Stomach (tissue), 8 donors: ENCODE measurements at regions not wholly inside any gene's neighbourhood (a gene's known extent, or its start where the extent isn't known, plus 50 kb on each side); places are given as distances from the start of the nearest gene placed in this dataset.

Experiments used
- DNase-seq, 2 donors: peaks; one replicate each; pipeline versions ENCODE4 v3.0.0 to v3.0.0-alpha.2; 2013 to 2019
- H3K27ac ChIP-seq, 5 donors: fragments of 200-600 bp in 4 of 5; sonication (generic) in 4 of 5; one replicate each; pipeline ENCODE4 v1.5.1; 2013 to 2019; ENCODE audit warnings: mild to moderate bottlenecking in 1 of 5, moderate library complexity in 1 of 5
- H3K27me3 ChIP-seq, 3 donors: fragments of 200-600 bp; sonication (generic); one replicate each; pipeline ENCODE4 v1.5.1; 2017 to 2019; ENCODE audit warnings: mixed run types in 1 of 3
- H3K36me3 ChIP-seq, 4 donors: fragments of 200-600 bp; sonication (generic); 1 replicate in 3 of 4; 2 replicates in 1 of 4; pipeline ENCODE4 v1.5.1; 2016 to 2019
- H3K4me1 ChIP-seq, 4 donors: fragments of 200-600 bp; sonication (generic); one replicate each; pipeline ENCODE4 v1.5.1; 2016 to 2019
- H3K4me3 ChIP-seq, 4 donors: fragments of 200-600 bp; sonication (generic) in 3 of 4; one replicate each; pipeline ENCODE4 v1.5.1; 2016 to 2019; ENCODE audit warnings: mild to moderate bottlenecking in 1 of 4
- H3K9me3 ChIP-seq, 4 donors: fragments of 200-600 bp; sonication (generic); one replicate each; pipeline ENCODE4 v1.5.1; 2016 to 2019
- CTCF ChIP-seq, 7 experiments: fragments of 450-650 bp in 4 of 7; fragments of 200-600 bp in 3 of 7; sonication (generic) in 3 of 7; IDR thresholded peaks; one replicate each; pipeline ENCODE4 v1.5.1; 2016 to 2019; ENCODE audit warnings: antibody characterized with exemption in 7 of 7, control low read depth in 2 of 7, mild to moderate bottlenecking in 1 of 7
- EP300 ChIP-seq: sonication (generic); formaldehyde crosslinking; IDR thresholded peaks from one replicate; pipeline ENCODE4 v1.6.1; 2017; ENCODE audit warnings: antibody characterized with exemption
- POLR2A ChIP-seq, 4 donors: fragments of 450-650 bp; IDR thresholded peaks; one replicate each; pipeline ENCODE4 v1.6.1; 2016; ENCODE audit warnings: antibody characterized with exemption in 4 of 4, control low read depth in 2 of 4, mild to moderate bottlenecking in 1 of 4, moderate library complexity in 1 of 4
- POLR2AphosphoS5 ChIP-seq, 3 donors: sonication (generic); formaldehyde crosslinking; IDR thresholded peaks; one replicate each; pipeline ENCODE4 v1.6.1; 2016; ENCODE audit warnings: antibody characterized with exemption in 3 of 3
- WGBS, 5 donors: extraction: QIAGEN DNeasy Blood & Tissue Kit in 3 of 5; methylation state at CpG; one replicate each; pipeline versions ENCODE4 v1.1.5 to v1.1.7; 2013 to 2018; 5-methylcytosine and 5-hydroxymethylcytosine counted together
- intact Hi-C: fragments of 100-400 bp; cut with DNase I; formaldehyde crosslinking; loops from one replicate; pipeline ENCODE4 v1.15.1; 2023; ENCODE audit warnings: low total_unique reads
- donor health status: healthy with polysubstance abuse.
- donor health status: Bipolar disorder and iron deficiency.
- donor health status: healthy.

DNA sequence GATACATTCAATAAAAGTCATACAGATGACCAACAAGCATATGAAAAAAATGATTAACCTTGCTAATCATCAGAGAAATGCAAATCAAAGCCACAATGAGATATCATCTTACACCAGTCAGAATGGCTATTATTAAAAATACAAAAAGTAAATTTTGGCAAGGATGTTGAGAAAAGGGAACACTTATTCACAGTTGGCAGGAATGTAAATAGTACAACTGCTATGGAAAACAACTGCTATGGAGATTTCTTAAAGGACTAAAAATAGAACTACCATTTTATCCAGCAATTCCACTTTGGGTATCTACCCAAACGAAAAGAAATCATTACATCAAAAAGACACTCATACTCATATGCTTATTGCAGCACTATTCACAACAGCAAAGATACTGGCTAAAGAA lies 1121.8 kb downstream of the TBL1XR1 start:
- H3K27me3 ChIP-seq = no peaks in the 10 kb centered on the region
- no peak overlapping the region for H3K4me3 ChIP-seq
- DNase-seq = no peak
- H3K9me3 ChIP-seq = peaks cover 0 to 4% (median 0%) of the 10 kb centered on the region in 4 donors
- H3K36me3 ChIP-seq = no peaks in the 10 kb centered on the region
- H3K27ac ChIP-seq = no peak overlapping the region
- no peaks in the 10 kb centered on the region for H3K4me1 ChIP-seq
- 41 to 59% (median 53%) methylated on average over 1 of the region's 1 CpG for WGBS, 5 donors
- TF ChIP-seq EP300 (no peak), POLR2A (IDR thresholded peaks at IDR 0.05) (no peak), POLR2AphosphoS5 (IDR thresholded peaks at IDR 0.05) (no peak), CTCF (IDR thresholded peaks at IDR 0.05) (no peak)
- intact Hi-C loops = no loop called here

DNA sequence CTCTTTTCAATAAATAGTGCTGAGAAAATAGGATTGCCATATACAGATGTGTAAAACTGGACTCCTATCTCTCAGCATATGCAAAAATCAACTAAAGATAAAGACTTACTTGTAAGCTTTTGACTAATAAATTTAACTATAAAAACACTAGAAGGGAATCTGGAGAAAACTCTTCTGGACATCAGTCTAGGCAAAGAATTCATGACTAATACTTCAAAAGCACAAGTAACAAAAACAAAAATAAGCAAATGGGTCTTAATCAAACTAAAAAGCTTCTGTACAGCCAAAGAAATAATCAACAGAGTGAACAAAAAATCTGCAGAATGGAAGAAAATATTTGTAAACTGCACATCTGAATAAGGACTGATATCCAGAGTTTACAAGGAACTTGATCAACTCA lies 1122.2 kb downstream of the TBL1XR1 start:
- intact Hi-C loops = no loop called here
- H3K4me1 ChIP-seq = no peaks in the 10 kb centered on the region
- no peaks in the 10 kb centered on the region for H3K27me3 ChIP-seq
- H3K4me3 ChIP-seq = no peak overlapping the region
- no peak overlapping the region for H3K27ac ChIP-seq
- peaks cover 0 to 4% (median 0%) of the 10 kb centered on the region in 4 donors for H3K9me3 ChIP-seq
- DNase-seq = no peak
- no peaks in the 10 kb centered on the region for H3K36me3 ChIP-seq
- TF ChIP-seq POLR2A (IDR thresholded peaks at IDR 0.05) (no peak), POLR2AphosphoS5 (IDR thresholded peaks at IDR 0.05) (no peak)

GRCh38 chr3:176074096-176074495 lies 1123.2 kb downstream of the TBL1XR1 start:
- H3K4me1 ChIP-seq = no peaks in the 10 kb centered on the region
- H3K9me3 ChIP-seq = no peaks in the 10 kb centered on the region
- no peak for DNase-seq
- H3K27me3 ChIP-seq = no peaks in the 10 kb centered on the region
- no peak overlapping the region for H3K27ac ChIP-seq
- no peak overlapping the region for H3K4me3 ChIP-seq
- no peaks in the 10 kb centered on the region for H3K36me3 ChIP-seq
- intact Hi-C loops = no loop called here
- 77 to 97% (median 84%) methylated on average over 2 of the region's 2 CpGs for WGBS, 5 donors
- TF ChIP-seq POLR2A (IDR thresholded peaks at IDR 0.05) (no peak), EP300 (no peak), CTCF (IDR thresholded peaks at IDR 0.05) (no peak), POLR2AphosphoS5 (IDR thresholded peaks at IDR 0.05) (no peak)

GRCh38 chr3:176071943-176072342 lies 1125.3 kb downstream of the TBL1XR1 start:
- DNase-seq = no peak
- Histone ChIP-seq H3K4me1 (no peaks in the 10 kb centered on the region), H3K27ac (no peak overlapping the region), H3K36me3 (no peaks in the 10 kb centered on the region), H3K9me3 (no peaks in the 10 kb centered on the region), H3K4me3 (no peak overlapping the region), H3K27me3 (no peaks in the 10 kb centered on the region)
- intact Hi-C loops = no loop called here
- WGBS, 5 donors = 45 to 88% (median 67%) methylated on average over 2 of the region's 2 CpGs
- TF ChIP-seq CTCF (IDR thresholded peaks at IDR 0.05) (no peak), EP300 (no peak), POLR2AphosphoS5 (IDR thresholded peaks at IDR 0.05) (no peak), POLR2A (IDR thresholded peaks at IDR 0.05) (no peak)

- intact Hi-C loops = no loop called here
- H3K4me1 ChIP-seq = no peaks in the 10 kb centered on the region
- H3K27me3 ChIP-seq = no peaks in the 10 kb centered on the region
- no peaks in the 10 kb centered on the region for H3K9me3 ChIP-seq
- 78 to 91% (median 84%) methylated on average over 5 to 6 of the region's 6 CpGs for WGBS, 5 donors
- DNase-seq = no peak
- H3K36me3 ChIP-seq = no peaks in the 10 kb centered on the region
- H3K27ac ChIP-seq = no peak overlapping the region
- no peak overlapping the region for H3K4me3 ChIP-seq
- TF ChIP-seq POLR2A (IDR thresholded peaks at IDR 0.05) = no peak
- TF ChIP-seq EP300 = no peak
- TF ChIP-seq POLR2AphosphoS5 (IDR thresholded peaks at IDR 0.05) = no peak
- no peak for TF ChIP-seq CTCF (IDR thresholded peaks at IDR 0.05)
Observed at GRCh38 chr3:176068750-176069149, 1128.5 kb downstream of the TBL1XR1 start.
